OCI-M2 (cell line): ENCODE measurements at regions not wholly inside any gene's neighbourhood (a gene's known extent, or its start where the extent isn't known, plus 50 kb on each side); places are given as distances from the start of the nearest gene placed in this dataset.
"Not testable (repeated sequence)": the region's sequence is repeated elsewhere in the genome, so short reads cannot be mapped to it uniquely, and the experiment has no call there.

Experiments
- DNase-seq: peaks from one replicate; lab custom pipeline; 2025; ENCODE audit not compliant: unreplicated experiment; lab: John Stamatoyannopoulos, UW

DNA sequence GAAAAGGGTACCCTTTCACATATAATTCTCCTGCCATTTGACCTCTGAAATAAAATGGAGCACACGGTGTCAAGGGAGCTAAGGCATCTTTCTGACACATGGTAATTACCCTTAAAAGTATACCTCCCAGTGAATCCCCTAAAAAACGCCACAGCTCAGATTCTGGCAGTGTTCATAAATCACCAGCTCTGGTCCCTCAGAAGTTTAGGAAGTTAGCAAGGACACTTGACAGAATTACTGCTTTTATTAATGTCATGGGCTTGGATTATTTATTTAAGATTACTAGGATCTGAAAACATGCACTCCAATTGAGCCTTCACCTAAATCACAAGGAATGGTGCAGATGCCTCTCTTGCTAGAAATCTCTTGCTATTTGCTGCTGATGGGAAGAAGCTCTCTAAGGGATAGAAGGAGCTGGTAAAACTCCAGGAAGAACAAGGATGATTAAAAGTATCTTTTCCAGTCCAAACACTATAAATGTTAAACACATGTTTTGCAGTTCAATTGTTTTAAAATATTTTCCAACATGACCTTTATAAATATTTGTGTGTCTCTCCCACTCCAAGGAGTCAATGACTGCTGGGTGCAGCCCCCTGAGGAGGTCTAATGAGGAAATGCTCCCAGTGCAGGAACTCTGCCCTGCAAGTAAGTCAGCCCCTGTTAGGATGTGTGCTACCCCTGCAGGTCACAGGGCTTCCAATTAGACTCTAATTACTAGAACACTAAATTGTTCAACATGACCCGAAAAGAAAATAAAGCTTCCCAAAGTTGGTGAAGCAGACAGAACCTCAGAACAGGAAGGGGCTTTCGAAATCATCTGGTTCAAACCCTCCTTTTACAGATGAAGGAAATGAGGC lies 230.3 kb downstream of the TFAP2A start:
- no peak for DNase-seq

DNA sequence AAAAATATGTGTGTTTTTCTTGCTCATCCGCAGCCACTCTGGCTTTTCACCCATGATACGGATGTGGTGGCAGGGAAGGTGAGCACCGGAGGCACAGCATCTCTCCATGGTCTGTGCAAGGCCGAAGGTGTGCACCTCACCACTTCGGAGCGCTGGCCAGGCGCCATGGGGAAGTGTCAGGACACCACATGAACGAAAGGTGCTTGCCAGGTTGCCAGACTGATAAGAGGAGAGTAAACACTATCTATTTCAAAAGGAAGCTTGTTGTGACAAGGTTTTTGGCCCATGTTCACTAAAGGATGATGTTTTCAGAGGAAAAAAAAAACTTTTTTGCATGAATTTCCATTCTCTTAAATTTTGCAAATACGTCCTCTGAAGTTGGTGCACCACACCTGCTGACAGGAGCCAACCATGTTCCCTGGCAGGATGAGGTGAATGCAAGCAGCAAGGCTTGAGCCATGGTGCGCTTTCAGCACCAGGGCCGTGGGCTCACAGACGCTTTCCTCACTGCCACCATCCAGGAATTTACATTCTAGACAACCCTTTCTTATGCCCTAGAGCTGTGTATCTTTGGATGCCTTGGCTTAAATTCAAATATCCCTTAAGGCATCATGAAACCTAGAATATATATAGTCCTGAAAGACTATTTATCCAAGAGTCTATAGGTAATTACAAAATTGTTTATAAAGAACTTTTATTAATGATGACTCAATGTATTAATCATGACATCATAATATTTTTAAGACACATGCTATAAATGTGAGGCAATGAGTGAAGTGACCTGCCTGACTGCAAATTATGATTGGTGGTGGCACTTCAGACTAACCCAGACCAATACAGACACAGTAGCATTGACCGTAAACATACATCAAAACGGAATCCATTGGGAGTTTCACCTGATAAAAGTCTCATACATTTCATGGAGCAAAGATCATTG lies 234.5 kb downstream of the TFAP2A start:
- DNase-seq: no peak

DNA sequence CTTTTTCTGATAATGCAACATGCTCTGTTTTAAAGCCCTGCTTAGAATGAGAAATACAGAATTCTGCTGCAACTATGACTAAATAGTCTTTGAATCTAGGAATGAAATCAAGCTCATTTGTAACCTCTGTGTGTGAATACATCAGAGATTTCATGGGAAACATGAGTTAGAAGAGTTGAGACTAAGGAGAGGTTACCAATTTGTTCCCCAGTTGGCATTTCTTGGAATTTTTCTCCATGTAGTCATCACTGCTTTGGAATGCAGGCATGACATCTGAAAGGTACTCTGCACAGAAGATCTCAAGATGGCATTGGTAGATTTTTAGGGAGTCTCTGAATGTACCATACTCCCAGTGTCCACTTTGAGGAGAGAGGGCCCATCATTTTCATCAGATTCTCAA lies 237.2 kb downstream of the TFAP2A start:
- no peak for DNase-seq

DNA sequence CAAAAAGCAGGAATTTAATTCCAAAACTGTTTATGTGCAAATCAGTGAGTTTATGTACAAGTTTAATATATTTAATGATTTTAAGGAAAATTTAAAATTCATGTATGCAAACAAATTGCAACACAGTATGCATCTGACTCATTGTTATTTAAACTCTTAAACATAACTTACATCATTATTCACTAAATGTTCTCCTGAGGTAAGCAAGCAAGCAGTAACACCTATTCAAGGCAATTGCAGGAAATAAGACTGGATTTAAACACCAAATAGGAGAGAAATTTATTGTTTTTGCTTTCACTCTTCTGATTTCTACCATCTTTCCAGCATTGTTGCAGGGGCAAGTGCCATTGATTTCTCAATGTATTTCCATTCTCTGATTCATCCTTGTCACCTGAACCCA lies 239.5 kb downstream of the TFAP2A start:
- DNase-seq: no peak

- DNase-seq: no peak
Observed at GRCh38 chr6:10174761-10175160, 240.1 kb downstream of the TFAP2A start.

DNA sequence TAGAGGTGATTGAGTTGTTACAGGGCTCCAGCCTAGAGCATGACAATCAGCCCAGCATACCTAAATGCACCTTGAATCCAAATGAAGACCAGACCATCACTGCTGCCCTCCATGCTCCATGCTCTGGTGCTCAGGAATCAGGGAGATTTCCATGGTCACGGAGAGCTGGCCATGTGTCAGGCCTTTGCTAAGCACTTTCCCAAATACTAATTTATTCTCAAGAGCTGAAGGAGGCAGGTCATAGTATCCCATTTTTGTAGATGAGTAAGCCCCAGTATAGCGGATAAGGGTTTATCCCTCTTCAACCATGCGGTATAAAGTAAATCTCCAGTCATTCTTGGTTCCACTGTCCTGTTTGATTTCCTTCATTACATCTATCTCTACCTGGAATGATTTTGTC lies 240.8 kb downstream of the TFAP2A start:
- DNase-seq: no peak

DNA sequence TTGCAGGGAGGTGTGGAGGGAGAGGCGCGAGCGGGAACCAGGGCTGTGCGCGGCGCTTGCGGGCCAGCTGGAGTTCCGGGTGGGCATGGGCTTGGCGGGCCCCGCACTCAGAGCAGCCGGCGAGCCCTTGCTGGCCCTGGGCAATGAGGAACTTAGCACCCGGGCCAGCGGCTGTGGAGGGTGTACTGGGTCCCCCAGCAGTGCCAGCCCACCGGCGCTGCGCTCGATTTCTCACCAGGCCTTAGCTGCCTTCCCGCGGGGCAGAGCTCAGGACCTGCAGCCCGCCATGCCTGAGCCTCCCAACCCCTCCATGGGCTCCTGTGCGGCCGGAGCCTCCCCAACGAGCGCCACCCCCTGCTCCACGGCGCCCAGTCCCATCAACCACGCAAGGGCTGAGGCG lies 243.2 kb downstream of the TFAP2A start:
- DNase-seq: not testable (repeated sequence)

GRCh38 chr6:10170816-10171215 lies 244.1 kb downstream of the TFAP2A start:
- no peak for DNase-seq

GRCh38 chr6:10166031-10166430 lies 248.8 kb downstream of the TFAP2A start:
- no peak for DNase-seq

DNA sequence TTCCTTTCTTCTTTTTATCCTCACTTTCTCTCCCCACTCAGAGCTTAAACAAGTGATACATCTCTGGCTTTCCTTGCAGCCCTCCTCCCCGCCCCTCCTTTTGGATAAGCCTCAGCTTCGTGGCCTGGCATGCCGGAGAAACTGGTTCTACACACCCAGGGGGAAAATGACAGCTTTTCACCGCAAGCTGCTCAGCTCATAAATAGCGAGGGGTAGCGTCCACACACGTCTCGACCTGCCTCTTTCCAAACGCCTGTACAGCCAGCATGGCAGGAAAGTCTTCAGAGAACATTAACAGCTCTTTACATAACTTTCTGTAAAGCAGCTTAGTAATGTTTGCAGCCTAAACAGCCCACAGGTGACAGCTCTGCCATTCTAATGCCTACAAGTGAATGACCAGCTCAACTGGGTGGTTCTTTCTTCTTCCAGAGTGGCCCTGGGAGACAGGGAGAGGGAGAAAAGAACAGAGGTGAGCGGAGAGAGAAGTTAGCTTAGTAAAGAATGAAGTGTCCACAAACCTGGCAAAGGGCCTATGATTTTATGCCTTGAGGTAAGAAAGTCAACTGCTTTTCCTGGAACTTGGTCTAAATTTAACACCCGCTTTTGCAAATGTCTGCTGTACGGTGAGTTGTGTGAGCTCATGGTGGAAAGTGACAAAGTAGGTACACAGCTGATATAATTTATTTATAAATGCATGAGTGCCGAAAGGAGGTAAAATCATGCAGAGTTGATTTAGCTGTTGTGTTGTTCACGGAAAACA lies 251.5 kb downstream of the TFAP2A start:
- no peak for DNase-seq

DNA sequence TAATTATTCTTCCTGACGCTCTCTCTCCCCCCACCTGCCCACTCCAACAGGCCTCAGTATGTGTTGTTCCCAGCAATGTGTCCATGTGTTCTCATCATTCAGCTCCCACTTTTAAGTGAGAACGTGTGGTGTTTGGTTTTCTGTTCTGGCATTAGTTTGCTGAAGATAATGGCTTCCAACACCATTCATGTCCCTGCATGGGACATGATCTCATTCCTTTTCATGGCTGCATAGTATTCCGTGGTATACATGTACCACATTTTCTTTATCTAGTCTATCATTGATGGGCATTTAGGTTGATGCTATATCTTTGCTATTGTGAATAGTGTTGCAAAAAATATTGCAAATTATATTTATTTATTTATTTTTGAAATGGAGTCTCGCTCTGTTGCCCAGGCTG lies 258.0 kb downstream of the TFAP2A start:
- DNase-seq: no peak

DNA sequence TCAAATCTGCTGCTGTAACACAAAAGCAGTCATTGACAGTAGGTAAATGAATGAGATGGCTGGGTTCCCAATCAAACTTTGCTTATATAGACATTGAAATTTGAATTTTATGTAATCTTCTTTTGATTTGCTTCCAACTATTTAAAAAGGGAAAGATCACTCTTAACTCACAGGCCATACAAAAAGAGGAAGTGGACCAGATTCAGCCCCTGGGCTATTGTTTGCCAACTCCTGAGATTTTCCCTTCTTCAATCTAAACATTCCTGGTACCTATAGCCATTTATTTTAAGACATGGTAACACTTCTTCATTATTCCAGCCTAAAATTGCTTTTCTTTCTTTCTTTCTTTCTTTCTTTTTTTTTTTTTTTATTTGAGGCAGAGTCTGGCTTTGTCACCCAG lies 260.6 kb downstream of the TFAP2A start:
- no peak for DNase-seq

DNA sequence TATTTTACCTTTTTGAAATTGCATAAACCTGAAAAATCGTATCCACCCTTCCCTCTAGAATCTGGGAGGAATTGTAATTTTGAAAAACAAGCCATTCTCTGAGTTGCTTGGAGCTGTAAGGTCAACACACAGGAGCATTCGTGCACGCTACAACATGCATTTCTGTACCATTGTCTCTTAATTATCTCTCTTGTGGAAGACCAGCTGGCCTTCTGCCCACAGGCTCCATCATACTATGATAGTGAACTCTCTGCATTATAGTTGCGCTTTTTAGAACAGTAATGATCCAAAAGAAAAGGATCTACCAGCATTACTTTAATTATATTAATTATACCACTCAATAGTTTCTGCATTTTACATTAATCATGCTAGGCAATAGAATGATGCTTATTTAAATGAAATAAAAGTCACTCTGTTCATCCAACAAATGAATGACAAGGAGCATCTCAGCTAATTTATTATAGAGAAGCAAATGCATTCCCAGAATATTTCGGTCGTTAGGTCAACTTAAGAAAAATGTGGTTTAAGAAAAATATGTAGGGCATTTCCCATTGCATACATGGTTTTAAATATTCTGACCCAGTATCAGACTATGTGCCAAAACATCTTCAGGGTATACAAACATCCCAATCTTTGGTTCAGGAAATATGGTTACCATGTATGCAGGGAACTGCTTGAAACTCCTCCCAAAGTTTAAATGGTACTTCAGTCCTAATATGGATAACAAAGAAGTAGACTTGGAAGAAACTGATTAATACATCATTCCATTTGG lies 263.5 kb downstream of the TFAP2A start:
- no peak for DNase-seq

DNA sequence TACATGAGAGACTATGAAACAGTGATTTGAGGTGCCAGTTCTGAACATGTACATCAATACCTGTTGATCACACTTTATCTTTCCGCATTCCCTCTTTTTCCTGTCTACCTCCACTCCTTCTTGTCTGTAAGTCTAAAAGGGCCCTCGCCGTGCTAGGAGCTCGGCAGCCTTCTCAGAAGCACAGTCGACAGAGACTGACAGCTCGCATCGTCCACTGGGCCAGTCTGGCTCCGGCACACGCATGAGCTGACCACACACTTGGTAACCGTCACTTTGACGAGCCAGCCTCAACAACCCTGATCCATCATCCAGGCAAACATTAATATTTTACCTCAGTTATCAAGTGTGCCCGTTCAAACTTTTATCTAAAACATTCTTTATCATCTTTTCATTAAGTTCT lies 265.3 kb downstream of the TFAP2A start:
- no peak for DNase-seq

DNA sequence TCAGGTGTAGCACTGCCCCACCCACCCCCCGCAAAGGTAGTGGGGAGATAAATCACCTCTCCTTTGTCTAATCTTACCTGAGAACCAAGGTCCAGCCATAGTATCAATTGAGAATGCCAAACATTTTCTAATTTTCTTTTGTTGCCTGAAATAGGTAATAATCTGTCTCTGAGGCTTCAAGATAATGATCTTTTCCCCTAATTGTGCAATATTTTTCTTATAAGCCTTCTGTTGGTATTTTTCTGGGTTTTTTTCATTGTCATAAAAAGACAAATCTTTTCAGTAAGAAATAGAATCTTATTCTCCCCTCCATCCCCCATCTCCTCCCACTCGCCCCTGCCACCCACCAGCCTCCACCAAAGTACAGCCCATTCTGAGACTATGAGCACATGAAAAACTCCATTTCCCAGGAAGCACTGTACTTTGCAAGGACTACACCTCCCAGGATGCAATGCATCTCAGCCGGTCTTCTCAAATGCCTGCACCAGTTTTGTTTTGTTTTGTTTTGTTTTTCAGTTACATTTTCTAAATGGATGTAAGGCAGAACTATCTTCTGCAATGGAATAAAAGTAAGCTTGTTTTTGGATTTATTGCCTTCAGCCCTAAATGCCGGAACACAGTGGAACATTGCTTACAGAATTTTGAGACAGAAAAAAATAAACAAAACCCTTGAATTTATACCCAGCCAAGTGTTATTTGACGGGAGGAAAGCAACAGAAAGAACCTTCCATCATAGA lies 268.0 kb downstream of the TFAP2A start:
- no peak for DNase-seq

DNA sequence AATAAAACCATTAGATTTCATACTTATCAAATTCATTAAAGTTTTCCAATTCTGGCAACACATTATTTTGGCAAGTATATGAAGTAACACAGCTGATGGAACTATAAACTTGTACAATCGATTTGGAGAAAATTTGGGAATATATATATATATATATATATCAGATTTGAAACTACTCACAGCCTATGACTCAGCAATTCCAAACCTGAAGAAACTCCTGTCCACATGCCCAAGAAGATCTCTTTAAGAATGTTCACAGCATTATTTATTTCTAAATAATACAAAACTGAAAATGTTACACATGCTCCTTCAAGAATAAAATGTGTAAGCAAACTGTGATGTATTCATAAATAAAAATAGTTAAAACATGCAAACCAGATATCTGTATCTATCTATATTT lies 270.1 kb downstream of the TFAP2A start:
- DNase-seq: no peak

- DNase-seq: no peak
Observed at GRCh38 chr6:10141746-10142443, 273.0 kb downstream of the TFAP2A start.

DNA sequence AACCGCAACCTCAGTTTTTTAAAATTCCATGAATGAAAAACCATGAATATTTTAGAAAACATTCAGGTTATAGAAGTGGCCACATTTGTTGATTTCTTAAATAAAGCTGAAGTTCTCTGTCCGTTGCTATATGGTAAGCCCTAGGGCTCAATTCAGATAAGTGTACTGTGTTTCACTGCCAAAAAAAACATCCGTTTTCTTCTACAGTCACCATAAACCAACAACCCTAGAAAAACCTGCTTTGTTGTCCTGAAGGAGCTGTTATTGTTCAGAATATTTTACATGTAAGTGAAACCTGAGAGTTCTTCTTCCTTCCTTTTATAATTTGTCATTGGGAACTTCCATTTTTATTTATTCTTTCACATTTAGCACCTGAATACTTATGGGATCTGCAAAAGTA lies 274.1 kb downstream of the TFAP2A start:
- no peak for DNase-seq

GRCh38 chr6:10140136-10140535 lies 274.7 kb downstream of the TFAP2A start:
- DNase-seq: no peak
